ENCODE measurements at regions not wholly inside any gene's neighbourhood (a gene's known extent, or its start where the extent isn't known, plus 50 kb on each side); places are given as distances from the start of the nearest gene placed in this dataset.

GRCh38 chr7:25409897-25410636, 181.8 kb upstream of the NPVF start:
- TF ChIP-seq, protein P1, sequence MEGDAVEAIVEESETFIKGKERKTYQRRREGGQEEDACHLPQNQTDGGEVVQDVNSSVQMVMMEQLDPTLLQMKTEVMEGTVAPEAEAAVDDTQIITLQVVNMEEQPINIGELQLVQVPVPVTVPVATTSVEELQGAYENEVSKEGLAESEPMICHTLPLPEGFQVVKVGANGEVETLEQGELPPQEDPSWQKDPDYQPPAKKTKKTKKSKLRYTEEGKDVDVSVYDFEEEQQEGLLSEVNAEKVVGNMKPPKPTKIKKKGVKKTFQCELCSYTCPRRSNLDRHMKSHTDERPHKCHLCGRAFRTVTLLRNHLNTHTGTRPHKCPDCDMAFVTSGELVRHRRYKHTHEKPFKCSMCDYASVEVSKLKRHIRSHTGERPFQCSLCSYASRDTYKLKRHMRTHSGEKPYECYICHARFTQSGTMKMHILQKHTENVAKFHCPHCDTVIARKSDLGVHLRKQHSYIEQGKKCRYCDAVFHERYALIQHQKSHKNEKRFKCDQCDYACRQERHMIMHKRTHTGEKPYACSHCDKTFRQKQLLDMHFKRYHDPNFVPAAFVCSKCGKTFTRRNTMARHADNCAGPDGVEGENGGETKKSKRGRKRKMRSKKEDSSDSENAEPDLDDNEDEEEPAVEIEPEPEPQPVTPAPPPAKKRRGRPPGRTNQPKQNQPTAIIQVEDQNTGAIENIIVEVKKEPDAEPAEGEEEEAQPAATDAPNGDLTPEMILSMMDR (IDR thresholded peaks at IDR 0.05) = no peak
- no peak for TF ChIP-seq POLR2A (IDR thresholded peaks at IDR 0.05)
